Loucy (cell line): ENCODE measurements at regions not wholly inside any gene's neighbourhood (a gene's known extent, or its start where the extent isn't known, plus 50 kb on each side); places are given as distances from the start of the nearest gene placed in this dataset.
"Not testable (repeated sequence)": the region's sequence is repeated elsewhere in the genome, so short reads cannot be mapped to it uniquely, and the experiment has no call there.

Experiments
- H2AFZ ChIP-seq: fragments of 200-600 bp; sonication (generic); 2 replicates; pipeline ENCODE4 v1.6.0; 2016; ENCODE audit warnings: antibody characterized with exemption, mild to moderate bottlenecking, low read length, moderate library complexity
- H3F3A ChIP-seq: fragments of 200-600 bp; 2 replicates; pipeline ENCODE4 v1.6.0; 2016; ENCODE audit warnings: antibody characterized with exemption, low read depth, mild to moderate bottlenecking
- H3K27me3 ChIP-seq: fragments of 200-600 bp; sonication (generic); 2 replicates; pipeline ENCODE4 v1.6.1; 2014; ENCODE audit warnings: low read length, mild to moderate bottlenecking; ENCODE audit not compliant: insufficient read depth, poor library complexity, severe bottlenecking
- H3K36me3 ChIP-seq: fragments of 200-600 bp; sonication (generic); 2 replicates; pipeline ENCODE4 v1.6.1; 2016; ENCODE audit warnings: low read length; ENCODE audit not compliant: insufficient read depth
- H3K4me1 ChIP-seq: fragments of 200-600 bp; sonication (generic); 2 replicates; pipeline ENCODE4 v1.5.1; 2014; ENCODE audit warnings: low read length, mild to moderate bottlenecking; ENCODE audit not compliant: insufficient read depth, poor library complexity, severe bottlenecking
- H3K4me2 ChIP-seq: fragments of 200-600 bp; sonication (generic); 2 replicates; pipeline ENCODE4 v1.6.0; 2014; ENCODE audit warnings: antibody characterized with exemption, low read length, low read depth, mild to moderate bottlenecking; ENCODE audit not compliant: poor library complexity, severe bottlenecking
- H3K4me3 ChIP-seq: fragments of 200-600 bp; sonication (generic); 2 replicates; pipeline ENCODE4 v1.5.1; 2014; ENCODE audit warnings: low read length, mild to moderate bottlenecking, mixed read lengths; ENCODE audit not compliant: poor library complexity, severe bottlenecking
- H3K79me2 ChIP-seq: fragments of 200-600 bp; sonication (generic); 2 replicates; pipeline ENCODE4 v1.6.1; 2014; ENCODE audit warnings: low read length; ENCODE audit not compliant: insufficient read depth
- H3K9ac ChIP-seq: fragments of 200-600 bp; sonication (generic); 2 replicates; pipeline ENCODE4 v1.6.0; 2014; ENCODE audit warnings: mild to moderate bottlenecking, low read depth, low read length, moderate library complexity; ENCODE audit not compliant: poor library complexity, severe bottlenecking
- H3K9me2 ChIP-seq: fragments of 200-600 bp; sonication (generic); replicated peaks from 2 replicates; pipeline ENCODE4 v1.6.1; 2016; ENCODE audit warnings: low read depth, low read length, mixed read lengths
- H3K9me3 ChIP-seq: fragments of 200-600 bp; sonication (generic); 2 replicates; pipeline ENCODE4 v1.6.1; 2014; ENCODE audit warnings: mild to moderate bottlenecking, antibody characterized with exemption, low read length, low read depth; ENCODE audit not compliant: insufficient read depth
- H4K20me1 ChIP-seq: fragments of 200-600 bp; sonication (generic); 2 replicates; pipeline ENCODE4 v1.6.0; 2014; ENCODE audit warnings: antibody characterized with exemption, low read length, mild to moderate bottlenecking; ENCODE audit not compliant: insufficient read depth, poor library complexity, severe bottlenecking
- CTCF ChIP-seq: fragments of 200-600 bp; sonication (generic); conservative IDR thresholded peaks from 2 replicates; pipeline ENCODE4 v1.5.1; 2014; ENCODE audit warnings: mild to moderate bottlenecking, antibody characterized with exemption, low read length
- EZH2phosphoT487 ChIP-seq: fragments of 200-600 bp; IDR thresholded peaks from 2 replicates; pipeline ENCODE4 v1.6.1; 2018; ENCODE audit warnings: antibody characterized with exemption, mild to moderate bottlenecking, moderate library complexity, borderline replicate concordance

DNA sequence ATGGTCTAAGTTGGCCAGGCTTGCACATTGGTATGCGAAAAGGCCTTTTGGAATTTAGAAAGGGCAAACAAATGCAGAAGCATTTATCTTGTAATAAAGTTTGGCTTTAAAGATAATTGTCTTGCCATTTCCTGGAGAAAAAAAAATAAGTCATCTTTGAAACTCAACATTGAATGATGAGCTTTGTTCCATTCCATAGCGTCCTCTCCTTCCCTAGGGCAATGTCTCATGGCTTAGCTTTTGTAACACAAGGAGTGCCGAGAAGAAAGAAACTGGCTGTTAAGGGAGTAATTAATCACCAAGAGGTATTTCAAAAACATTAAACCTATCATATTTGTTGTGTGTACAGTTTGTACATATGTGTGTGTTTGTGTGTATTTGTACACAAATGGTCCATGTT, 372.3 kb downstream of the NPIPA8 start:
- Histone ChIP-seq H3K4me2 (no peak overlapping the region), H3K9me2 (no peaks in the 10 kb centered on the region), H3K79me2 (no peaks in the 10 kb centered on the region)

GRCh38 chr16:17963185-17963836, 373.2 kb downstream of the NPIPA8 start:
- Histone ChIP-seq H3K36me3 (no peaks in the 10 kb centered on the region), H3K9me2 (no peaks in the 10 kb centered on the region), H3K9ac (no peak overlapping the region), H3K27me3 (no peaks in the 10 kb centered on the region), H3F3A (no peaks in the 10 kb centered on the region), H4K20me1 (no peaks in the 10 kb centered on the region), H3K4me3 (no peak overlapping the region), H3K9me3 (peaks cover 7% of the 10 kb centered on the region; the same call in 1 of the 2 replicates), H3K4me2 (no peak overlapping the region), H3K79me2 (no peaks in the 10 kb centered on the region), H2AFZ (no peak overlapping the region), H3K4me1 (no peaks in the 10 kb centered on the region)
- TF ChIP-seq CTCF (no peak), EZH2phosphoT487 (no peak)

More for the DNA sequence above, 372.3 kb downstream of the NPIPA8 start:
- Histone ChIP-seq H3K4me1 (no peaks in the 10 kb centered on the region), H3K9me3 (peaks cover 4% of the 10 kb centered on the region; the same call in 1 of the 2 replicates), H3K27me3 (no peaks in the 10 kb centered on the region), H3K36me3 (no peaks in the 10 kb centered on the region), H3F3A (no peaks in the 10 kb centered on the region), H3K4me3 (no peak overlapping the region), H4K20me1 (no peaks in the 10 kb centered on the region), H2AFZ (no peak overlapping the region), H3K9ac (no peak overlapping the region)
- TF ChIP-seq CTCF (no peak), EZH2phosphoT487 (no peak)

- no peaks in the 10 kb centered on the region for H3K4me1 ChIP-seq
- H2AFZ ChIP-seq, result no peak overlapping the region
- no peaks in the 10 kb centered on the region for H3K79me2 ChIP-seq
- H3K9ac ChIP-seq, result no peak overlapping the region
- no peaks in the 10 kb centered on the region for H3K9me2 ChIP-seq
- TF ChIP-seq CTCF (no peak), EZH2phosphoT487 (no peak)
- no peak overlapping the region for H3K4me2 ChIP-seq
- H3F3A ChIP-seq, result no peaks in the 10 kb centered on the region
- H4K20me1 ChIP-seq, result no peaks in the 10 kb centered on the region
- H3K27me3 ChIP-seq, result no peaks in the 10 kb centered on the region
- H3K36me3 ChIP-seq, result no peaks in the 10 kb centered on the region
- H3K4me3 ChIP-seq, result no peak overlapping the region
- peaks cover 7% of the 10 kb centered on the region; the same call in 1 of the 2 replicates for H3K9me3 ChIP-seq
These were observed 373.8 kb downstream of the NPIPA8 start for GRCh38 chr16:17962726-17963125.

GRCh38 chr16:17961822-17962221, 374.7 kb downstream of the NPIPA8 start:
- not testable (repeated sequence) for H3K9me3 ChIP-seq, H3K4me3 ChIP-seq, H3K9me2 ChIP-seq, H3K4me2 ChIP-seq, H4K20me1 ChIP-seq, H3K79me2 ChIP-seq, H2AFZ ChIP-seq, H3K36me3 ChIP-seq, H3K9ac ChIP-seq, H3K4me1 ChIP-seq, H3F3A ChIP-seq, H3K27me3 ChIP-seq
